ENCODE measurements at regions not wholly inside any gene's neighbourhood (a gene's known extent, or its start where the extent isn't known, plus 50 kb on each side); places are given as distances from the start of the nearest gene placed in this dataset.

DNA sequence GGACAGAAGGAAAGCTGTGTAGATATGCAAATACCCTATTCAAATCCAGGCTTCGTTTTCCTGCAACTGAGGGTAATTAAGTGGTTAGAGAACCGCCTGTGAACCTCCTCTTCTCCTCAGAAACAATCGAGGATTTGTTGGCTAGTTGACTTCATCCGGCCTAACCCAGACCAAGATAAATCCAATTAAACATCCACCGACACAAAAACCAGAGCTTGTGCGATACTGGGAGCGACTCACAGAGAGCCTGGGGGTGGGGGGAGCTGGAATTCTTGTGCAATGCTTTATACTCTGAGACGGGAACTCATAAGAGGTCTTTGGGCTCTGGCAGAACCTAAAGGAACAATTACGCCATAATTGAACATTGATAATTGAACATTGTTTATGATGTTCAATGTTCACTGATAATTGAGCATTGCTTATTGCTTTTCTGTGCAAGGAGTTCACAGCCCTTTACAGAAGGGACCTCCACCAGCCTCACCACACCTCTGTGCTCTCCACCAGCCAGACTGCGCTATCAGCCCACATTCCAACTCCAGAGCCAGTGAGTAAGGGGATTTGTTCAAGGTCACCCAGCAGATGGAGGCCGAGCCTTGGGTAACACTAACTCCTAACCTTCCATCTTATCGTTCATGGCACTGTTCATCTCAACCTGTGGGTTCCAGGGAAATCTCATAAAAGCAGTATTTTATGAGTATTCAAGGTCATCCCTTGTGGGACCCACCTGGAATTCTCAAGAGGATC is 429.6 kb upstream of the JARID2 start:
- Histone ChIP-seq H3K9me3 (no peaks in the 10 kb centered on the region), H3K4me3 (no peak overlapping the region), H3K27me3 (no peaks in the 10 kb centered on the region), H3K27ac (replicated peaks in 1 of 4) (no peak overlapping the region), H3K36me3 (no peaks in the 10 kb centered on the region), H3K4me1 (peaks cover 0 to 5% (median 0%) of the 10 kb centered on the region in 4 donors)
- TF ChIP-seq EP300 (IDR thresholded peaks at IDR 0.05) (no peak), POLR2A (IDR thresholded peaks at IDR 0.05; ENCODE audit: low read depth) (no peak), POLR2AphosphoS5 (IDR thresholded peaks at IDR 0.05) (no peak)
- TF ChIP-seq, protein P1, sequence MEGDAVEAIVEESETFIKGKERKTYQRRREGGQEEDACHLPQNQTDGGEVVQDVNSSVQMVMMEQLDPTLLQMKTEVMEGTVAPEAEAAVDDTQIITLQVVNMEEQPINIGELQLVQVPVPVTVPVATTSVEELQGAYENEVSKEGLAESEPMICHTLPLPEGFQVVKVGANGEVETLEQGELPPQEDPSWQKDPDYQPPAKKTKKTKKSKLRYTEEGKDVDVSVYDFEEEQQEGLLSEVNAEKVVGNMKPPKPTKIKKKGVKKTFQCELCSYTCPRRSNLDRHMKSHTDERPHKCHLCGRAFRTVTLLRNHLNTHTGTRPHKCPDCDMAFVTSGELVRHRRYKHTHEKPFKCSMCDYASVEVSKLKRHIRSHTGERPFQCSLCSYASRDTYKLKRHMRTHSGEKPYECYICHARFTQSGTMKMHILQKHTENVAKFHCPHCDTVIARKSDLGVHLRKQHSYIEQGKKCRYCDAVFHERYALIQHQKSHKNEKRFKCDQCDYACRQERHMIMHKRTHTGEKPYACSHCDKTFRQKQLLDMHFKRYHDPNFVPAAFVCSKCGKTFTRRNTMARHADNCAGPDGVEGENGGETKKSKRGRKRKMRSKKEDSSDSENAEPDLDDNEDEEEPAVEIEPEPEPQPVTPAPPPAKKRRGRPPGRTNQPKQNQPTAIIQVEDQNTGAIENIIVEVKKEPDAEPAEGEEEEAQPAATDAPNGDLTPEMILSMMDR (IDR thresholded peaks at IDR 0.05), result no peak
- no peak for DNase-seq (ENCODE audit: extremely low spot score)
- intact Hi-C loops (cut with DNase I), result no loop called here
- 81% methylated on average over 12 of the region's 12 CpGs for WGBS

DNA sequence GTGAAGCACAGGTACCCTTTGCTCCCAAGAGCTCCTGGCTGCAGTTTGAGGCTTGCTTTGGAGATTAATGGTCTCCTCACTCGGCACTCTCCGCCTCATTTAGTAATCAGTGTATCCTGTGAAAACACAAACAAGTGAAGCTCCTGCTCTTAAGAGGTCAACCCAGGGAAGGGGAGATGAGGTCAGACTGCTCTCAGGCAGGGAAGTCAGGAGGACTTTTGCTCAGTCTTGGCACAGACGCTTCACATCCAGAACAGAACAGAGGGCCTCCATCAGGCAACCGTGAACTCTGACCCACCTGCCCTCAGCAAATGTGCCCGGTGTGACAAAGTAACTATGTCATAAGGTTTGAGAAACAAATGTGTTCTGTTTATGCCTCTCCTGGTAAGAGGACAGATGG is 428.8 kb upstream of the JARID2 start:
- no peaks in the 10 kb centered on the region for H3K27me3 ChIP-seq
- H3K27ac ChIP-seq (replicated peaks in 1 of 4), result no peak overlapping the region
- H3K4me1 ChIP-seq, result peaks cover 0 to 5% (median 0%) of the 10 kb centered on the region in 4 donors
- no peak overlapping the region for H3K4me3 ChIP-seq
- DNase-seq (ENCODE audit: extremely low spot score), result no peak
- H3K9me3 ChIP-seq, result no peaks in the 10 kb centered on the region
- intact Hi-C loops (cut with DNase I), result no loop called here
- 93% methylated on average over 5 of the region's 5 CpGs for WGBS
- H3K36me3 ChIP-seq, result no peaks in the 10 kb centered on the region
- TF ChIP-seq, protein P1 (IDR thresholded peaks at IDR 0.05), result no peak
- TF ChIP-seq POLR2A (IDR thresholded peaks at IDR 0.05; ENCODE audit: low read depth) (no peak), POLR2AphosphoS5 (IDR thresholded peaks at IDR 0.05) (no peak), EP300 (IDR thresholded peaks at IDR 0.05) (no peak)

DNA sequence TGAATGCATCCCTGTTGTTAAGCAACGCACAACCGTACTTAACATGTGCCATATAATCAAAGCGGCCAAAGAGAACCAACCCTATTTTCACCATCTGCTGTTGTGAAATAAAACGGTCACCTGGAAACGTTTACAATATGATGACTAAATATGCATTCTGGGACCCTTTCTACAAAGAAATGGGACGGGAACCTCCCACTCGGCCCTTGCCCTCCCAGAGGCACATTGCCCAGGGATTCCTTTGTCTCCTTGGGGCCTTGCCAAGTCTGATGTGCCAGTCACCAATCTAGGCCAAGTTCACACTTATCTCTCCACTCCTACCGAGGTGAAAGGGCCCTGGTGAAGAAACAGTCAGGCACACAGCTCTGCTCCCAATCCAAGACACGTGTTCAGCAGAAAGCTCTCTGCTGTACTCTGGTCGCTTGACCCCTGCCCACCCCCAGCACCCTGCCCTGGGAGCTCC is 427.4 kb upstream of the JARID2 start:
- H3K9me3 ChIP-seq, result no peaks in the 10 kb centered on the region
- no peak for DNase-seq (ENCODE audit: extremely low spot score)
- TF ChIP-seq POLR2AphosphoS5 (IDR thresholded peaks at IDR 0.05), result no peak
- TF ChIP-seq, protein P1 (IDR thresholded peaks at IDR 0.05), result no peak
- no peak for TF ChIP-seq POLR2A (IDR thresholded peaks at IDR 0.05; ENCODE audit: low read depth)
- no peak for TF ChIP-seq EP300 (IDR thresholded peaks at IDR 0.05)
- no peak overlapping the region for H3K27ac ChIP-seq (replicated peaks in 1 of 4)
- no peaks in the 10 kb centered on the region for H3K27me3 ChIP-seq
- no peaks in the 10 kb centered on the region for H3K36me3 ChIP-seq
- H3K4me1 ChIP-seq, result peaks cover 0 to 5% (median 2%) of the 10 kb centered on the region in 4 donors
- no peak overlapping the region for H3K4me3 ChIP-seq
- intact Hi-C loops (cut with DNase I), result no loop called here
- WGBS, result 79% methylated on average over 10 of the region's 10 CpGs

DNA sequence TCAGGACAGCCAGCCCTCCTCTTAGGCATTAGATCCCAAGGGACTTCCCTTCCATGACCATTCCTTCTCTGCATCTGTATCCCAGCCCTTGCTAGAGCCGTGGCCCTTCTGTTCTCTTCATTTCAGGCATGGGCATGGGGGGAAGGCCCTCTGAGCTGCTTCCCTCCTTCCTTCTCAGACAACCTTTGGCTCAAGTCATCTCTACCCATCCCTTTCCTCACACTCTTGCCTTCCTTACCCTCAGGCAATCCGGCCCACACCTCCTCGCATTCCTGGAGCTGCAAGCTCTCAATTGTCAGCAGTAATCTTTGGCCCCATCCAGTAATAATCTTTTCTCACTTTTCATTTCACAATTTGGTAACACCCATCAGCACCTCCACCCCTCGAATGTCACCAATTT is 426.9 kb upstream of the JARID2 start:
- Histone ChIP-seq H3K4me1 (peaks cover 0 to 10% (median 5%) of the 10 kb centered on the region in 4 donors), H3K27ac (replicated peaks in 1 of 4) (no peak overlapping the region), H3K36me3 (no peaks in the 10 kb centered on the region), H3K4me3 (no peak overlapping the region), H3K9me3 (no peaks in the 10 kb centered on the region), H3K27me3 (no peaks in the 10 kb centered on the region)
- intact Hi-C loops (cut with DNase I), result no loop called here
- 95% methylated on average over 4 of the region's 4 CpGs for WGBS
- no peak for DNase-seq (ENCODE audit: extremely low spot score)
- TF ChIP-seq POLR2AphosphoS5 (IDR thresholded peaks at IDR 0.05), result no peak
- no peak for TF ChIP-seq EP300 (IDR thresholded peaks at IDR 0.05)
- TF ChIP-seq, protein P1 (IDR thresholded peaks at IDR 0.05), result no peak
- no peak for TF ChIP-seq POLR2A (IDR thresholded peaks at IDR 0.05; ENCODE audit: low read depth)
